GM20000 (cell line): ENCODE measurements at regions not wholly inside any gene's neighbourhood (a gene's known extent, or its start where the extent isn't known, plus 50 kb on each side); places are given as distances from the start of the nearest gene placed in this dataset.

Experiments used
- DNase-seq: peaks from one replicate; pipeline ENCODE4 v3.0.0; 2012; ENCODE audit warnings: low spot score
- TF ChIP-seq, protein P1 (sequence below): IDR thresholded peaks from 2 replicates; pipeline ENCODE4 v1.5.1; 2012; ENCODE audit warnings: mild to moderate bottlenecking, control low read depth; ENCODE audit errors: extremely low read depth, missing control alignments

DNA sequence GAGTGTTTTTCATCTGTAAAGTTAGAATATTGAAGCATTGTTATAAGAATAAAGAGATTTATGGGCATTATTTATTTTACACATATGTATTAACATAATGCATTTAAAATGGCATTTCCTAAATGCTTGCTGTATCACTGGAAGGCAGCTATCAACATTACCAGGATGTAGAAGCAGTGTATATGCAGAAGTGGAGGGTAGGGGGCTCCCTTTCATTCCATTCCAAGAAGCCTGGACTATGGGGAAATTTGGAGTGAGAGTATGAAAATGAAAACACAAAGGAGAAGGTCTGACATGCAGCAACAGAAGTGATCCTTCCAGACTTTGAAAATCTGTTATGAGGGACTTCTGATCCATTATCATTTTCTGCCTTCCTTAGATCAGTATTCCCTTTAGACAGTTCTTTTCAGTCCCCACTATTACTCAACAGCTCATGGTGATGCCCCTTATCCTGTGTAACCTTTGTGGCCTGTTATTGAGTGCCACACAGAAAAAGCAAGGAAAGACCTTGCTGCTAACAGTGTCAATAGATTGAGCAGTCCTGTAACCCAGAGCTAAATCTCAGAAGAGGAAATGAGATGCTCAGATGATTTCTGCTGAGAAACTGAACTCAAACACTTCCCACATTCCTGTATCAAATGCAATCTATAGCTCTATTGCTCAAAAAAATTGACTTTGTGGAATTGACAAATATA lies 216.6 kb downstream of the HNMT start:
- TF ChIP-seq, protein P1, sequence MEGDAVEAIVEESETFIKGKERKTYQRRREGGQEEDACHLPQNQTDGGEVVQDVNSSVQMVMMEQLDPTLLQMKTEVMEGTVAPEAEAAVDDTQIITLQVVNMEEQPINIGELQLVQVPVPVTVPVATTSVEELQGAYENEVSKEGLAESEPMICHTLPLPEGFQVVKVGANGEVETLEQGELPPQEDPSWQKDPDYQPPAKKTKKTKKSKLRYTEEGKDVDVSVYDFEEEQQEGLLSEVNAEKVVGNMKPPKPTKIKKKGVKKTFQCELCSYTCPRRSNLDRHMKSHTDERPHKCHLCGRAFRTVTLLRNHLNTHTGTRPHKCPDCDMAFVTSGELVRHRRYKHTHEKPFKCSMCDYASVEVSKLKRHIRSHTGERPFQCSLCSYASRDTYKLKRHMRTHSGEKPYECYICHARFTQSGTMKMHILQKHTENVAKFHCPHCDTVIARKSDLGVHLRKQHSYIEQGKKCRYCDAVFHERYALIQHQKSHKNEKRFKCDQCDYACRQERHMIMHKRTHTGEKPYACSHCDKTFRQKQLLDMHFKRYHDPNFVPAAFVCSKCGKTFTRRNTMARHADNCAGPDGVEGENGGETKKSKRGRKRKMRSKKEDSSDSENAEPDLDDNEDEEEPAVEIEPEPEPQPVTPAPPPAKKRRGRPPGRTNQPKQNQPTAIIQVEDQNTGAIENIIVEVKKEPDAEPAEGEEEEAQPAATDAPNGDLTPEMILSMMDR = no peak
- no peak for DNase-seq

DNA sequence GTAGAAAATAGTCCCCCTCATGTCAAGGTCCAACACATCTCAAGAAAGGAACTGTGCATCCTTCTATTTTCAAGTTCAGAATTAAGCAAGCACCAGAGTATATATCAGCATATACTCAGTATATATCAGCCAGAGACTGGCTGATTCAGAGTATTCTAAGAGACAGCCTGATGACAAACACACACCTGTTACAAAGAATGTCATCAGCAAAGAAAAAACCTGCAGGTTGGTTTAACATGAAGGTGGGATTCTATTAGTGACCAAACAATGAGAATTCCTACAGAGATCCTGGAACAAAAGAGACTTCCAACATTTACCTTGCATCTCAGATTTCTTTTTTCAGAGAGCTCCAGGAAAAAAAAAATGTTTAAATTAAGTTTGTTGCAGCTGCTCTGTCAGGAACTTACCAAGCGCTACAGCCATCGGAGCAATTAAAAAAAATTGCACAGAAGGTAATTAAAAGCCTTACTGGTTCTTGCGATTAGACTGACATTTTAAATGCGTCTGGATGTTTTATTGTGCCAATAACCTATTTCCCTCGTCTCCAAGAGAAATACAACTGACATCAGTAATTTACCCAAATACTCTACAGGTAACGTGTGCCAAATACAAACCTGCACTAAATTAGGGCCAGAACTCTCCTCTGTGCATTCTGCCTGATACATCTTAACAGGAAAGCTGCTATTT lies 218.1 kb downstream of the HNMT start:
- no peak for DNase-seq
- TF ChIP-seq, protein P1 = no peak

DNA sequence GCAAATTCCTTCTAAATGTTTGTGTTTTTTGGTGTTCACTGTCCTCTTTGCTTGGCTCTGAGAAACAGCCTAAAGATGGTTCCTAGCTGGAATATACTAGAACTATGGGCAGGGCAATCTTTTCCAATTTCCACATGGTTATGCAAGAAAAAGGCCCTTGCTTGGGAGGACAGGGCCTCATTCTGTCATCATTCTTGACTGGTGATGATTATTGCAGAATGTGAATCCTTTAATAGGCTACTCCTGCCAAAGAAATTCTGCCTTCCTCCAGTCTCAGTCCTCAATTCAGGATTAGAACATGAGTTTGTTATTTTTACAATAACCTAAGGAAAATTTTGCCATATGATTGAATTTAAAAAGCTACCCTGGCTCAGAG lies 218.7 kb downstream of the HNMT start:
- TF ChIP-seq, protein P1 = no peak
- DNase-seq = no peak

DNA sequence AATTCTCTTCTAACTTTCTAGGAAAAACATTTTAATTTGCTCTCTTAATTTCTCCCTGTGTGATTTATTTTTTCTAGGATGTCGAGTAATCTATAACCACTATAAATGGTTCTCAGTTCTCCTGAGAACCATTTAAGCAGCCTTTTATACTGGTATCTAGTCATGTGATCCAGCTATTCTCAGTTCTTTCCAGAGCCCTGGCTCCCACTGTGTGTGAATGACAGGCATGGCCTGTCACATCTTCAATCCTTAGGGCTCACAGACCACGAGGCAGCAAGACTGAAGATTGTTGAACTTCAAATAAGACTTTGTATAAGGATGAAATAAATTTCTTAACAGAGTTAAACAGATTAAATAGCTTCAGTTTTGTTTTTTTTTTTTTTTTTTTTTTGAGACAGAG lies 219.4 kb downstream of the HNMT start:
- no peak for DNase-seq
- TF ChIP-seq, protein P1 = no peak

DNA sequence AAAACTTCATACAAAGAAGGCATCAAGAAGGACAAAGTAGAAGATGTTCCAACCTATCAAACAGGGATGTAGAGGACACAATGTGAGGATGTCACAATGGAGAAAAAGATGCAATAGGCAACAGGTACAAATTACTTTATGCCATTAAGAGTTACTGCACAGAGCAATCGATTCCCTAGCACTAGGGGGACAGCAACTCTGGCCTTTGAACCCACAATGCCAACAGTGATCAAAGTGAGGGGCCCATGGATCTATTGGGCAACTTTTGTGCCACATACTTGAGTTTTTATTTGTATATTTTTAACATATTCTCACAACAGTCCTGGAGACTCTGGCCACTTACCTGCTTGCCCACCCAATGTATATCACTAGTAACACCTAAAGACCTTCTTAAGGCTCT lies 220.2 kb downstream of the HNMT start:
- DNase-seq = no peak
- TF ChIP-seq, protein P1 = no peak

DNA sequence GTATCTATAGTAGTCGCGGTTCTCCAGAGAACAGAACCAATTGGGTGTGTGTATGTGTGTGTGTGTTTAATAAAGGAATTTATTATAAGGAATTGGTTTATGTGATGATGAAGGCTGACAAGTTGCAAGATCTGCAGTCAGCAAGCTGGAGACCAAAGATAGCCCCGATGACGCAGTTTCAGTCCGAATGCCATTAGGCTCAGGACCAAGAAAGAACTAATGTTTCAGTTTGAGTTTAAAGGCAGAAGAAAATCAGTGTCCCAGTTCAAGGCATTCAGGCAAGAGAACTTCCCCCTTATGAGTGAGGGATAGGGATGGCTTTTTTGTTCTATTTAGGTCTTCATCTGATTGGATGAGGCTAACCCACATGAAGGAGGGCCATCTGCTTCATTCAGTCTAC lies 221.6 kb downstream of the HNMT start:
- TF ChIP-seq, protein P1 = no peak
- DNase-seq = no peak

DNA sequence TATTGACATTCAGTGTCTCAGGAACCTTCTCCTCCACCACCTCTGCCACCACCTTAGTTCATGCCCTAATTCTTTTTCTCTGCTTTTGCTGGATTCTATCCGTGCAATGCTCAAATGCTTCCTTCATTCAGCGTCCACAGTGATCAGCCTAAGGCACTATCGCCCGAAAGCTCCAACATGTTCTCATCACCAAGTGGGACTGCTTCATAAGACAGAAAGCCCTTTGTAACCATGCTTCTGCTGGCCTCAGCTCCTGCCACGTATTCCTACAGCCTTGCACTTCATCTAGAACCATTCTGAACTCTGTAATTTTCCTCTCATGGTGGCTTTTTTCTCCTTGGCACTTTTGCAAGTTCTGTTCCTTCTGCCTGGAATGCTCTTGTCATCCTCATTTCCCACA lies 222.9 kb downstream of the HNMT start:
- DNase-seq = no peak
- TF ChIP-seq, protein P1 = no peak
